ENCODE measurements at regions not wholly inside any gene's neighbourhood (a gene's known extent, or its start where the extent isn't known, plus 50 kb on each side); places are given as distances from the start of the nearest gene placed in this dataset.

DNA sequence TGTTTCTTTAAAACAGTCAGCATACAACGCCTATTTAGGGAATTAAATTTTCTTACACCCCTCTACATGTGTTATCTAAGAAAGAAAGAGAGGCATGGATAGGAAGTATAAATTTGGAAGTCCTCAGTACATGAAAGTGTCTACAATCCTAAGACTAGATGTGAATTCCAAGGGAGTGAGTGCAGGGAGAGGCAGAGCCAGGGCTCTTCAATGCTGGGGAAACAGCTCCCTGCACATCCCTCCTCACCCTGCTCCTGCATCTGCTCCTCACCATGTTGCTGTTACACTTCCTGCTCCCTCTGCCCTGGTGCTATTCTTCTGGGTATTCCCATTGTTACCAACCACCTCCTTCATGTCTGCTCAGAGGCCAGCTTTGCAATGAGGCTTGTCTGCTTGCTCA, 229.1 kb upstream of the AKR1E2 start:
- DNase-seq, result no peak
- CTCF ChIA-PET, result no interaction called here
- Histone ChIP-seq H4K20me1 (ENCODE audit: control insufficient read depth, insufficient read depth, low read length, poor library complexity, severe bottlenecking) (no peaks in the 10 kb centered on the region), H3K36me3 (replicated peaks in 1 of 2; ENCODE audit: control extremely low read depth in 1 of 2, control insufficient read depth in 1 of 2, extremely low read depth in 1 of 2, insufficient read depth in 2 of 2, low read length in 1 of 2) (no peaks in the 10 kb centered on the region), H3K4me1 (ENCODE audit: control insufficient read depth in 2 of 2, insufficient read depth in 2 of 2, low read length in 2 of 2) (no peaks in the 10 kb centered on the region), H3K79me2 (ENCODE audit: control insufficient read depth, insufficient read depth, low read length) (no peaks in the 10 kb centered on the region), H3K27ac (ENCODE audit: low read length in 2 of 2) (no peak overlapping the region), H2AFZ (ENCODE audit: insufficient read depth, low read depth, low read length, poor library complexity, severe bottlenecking) (no peak overlapping the region), H3K4me2 (replicated peaks; ENCODE audit: low read depth, low read length, poor library complexity, severe bottlenecking) (no peak overlapping the region), H3K9me3 (ENCODE audit: control extremely low read depth in 1 of 3, control insufficient read depth in 2 of 3, insufficient read depth in 1 of 3, low read length in 2 of 3) (no peaks in the 10 kb centered on the region), H3K27me3 (replicated peaks in 1 of 4; ENCODE audit: control extremely low read depth in 1 of 4, control insufficient read depth in 3 of 4, insufficient read depth in 4 of 4, low read length in 3 of 4) (no peaks in the 10 kb centered on the region), H3K4me3 (ENCODE audit: control extremely low read depth in 1 of 5, extremely low read depth in 1 of 5, insufficient read depth in 1 of 5, low read depth in 2 of 5, low read length in 4 of 5) (no peak overlapping the region), H3K9ac (ENCODE audit: low read length) (no peak overlapping the region)
- WGBS (ENCODE audit: insufficient coverage), result no CpG with 5 or more reads among the region's 1 CpG
- no peak overlapping the region for H3K27ac Mint-ChIP-seq
- POLR2A ChIA-PET, result no interaction called here
- no peaks in the 10 kb centered on the region for H3K9me3 Mint-ChIP-seq (ENCODE audit: insufficient read depth)
- TF ChIP-seq, protein P1, sequence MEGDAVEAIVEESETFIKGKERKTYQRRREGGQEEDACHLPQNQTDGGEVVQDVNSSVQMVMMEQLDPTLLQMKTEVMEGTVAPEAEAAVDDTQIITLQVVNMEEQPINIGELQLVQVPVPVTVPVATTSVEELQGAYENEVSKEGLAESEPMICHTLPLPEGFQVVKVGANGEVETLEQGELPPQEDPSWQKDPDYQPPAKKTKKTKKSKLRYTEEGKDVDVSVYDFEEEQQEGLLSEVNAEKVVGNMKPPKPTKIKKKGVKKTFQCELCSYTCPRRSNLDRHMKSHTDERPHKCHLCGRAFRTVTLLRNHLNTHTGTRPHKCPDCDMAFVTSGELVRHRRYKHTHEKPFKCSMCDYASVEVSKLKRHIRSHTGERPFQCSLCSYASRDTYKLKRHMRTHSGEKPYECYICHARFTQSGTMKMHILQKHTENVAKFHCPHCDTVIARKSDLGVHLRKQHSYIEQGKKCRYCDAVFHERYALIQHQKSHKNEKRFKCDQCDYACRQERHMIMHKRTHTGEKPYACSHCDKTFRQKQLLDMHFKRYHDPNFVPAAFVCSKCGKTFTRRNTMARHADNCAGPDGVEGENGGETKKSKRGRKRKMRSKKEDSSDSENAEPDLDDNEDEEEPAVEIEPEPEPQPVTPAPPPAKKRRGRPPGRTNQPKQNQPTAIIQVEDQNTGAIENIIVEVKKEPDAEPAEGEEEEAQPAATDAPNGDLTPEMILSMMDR (IDR thresholded peaks at IDR 0.05), result no peak
- TF ChIP-seq EZH2 (IDR thresholded peaks at IDR 0.05; ENCODE audit: borderline replicate concordance, insufficient read depth, low read depth, low read length, poor library complexity, severe bottlenecking), result no peak
- intact Hi-C loops (cut with micrococcal nuclease), result no loop called here
- ATAC-seq (ENCODE audit: low read depth), result no peak
- no peak overlapping the region for H3K4me3 Mint-ChIP-seq
- no peaks in the 10 kb centered on the region for H3K4me1 Mint-ChIP-seq
- peaks cover 4% of the 10 kb centered on the region for H3K27me3 Mint-ChIP-seq

DNA sequence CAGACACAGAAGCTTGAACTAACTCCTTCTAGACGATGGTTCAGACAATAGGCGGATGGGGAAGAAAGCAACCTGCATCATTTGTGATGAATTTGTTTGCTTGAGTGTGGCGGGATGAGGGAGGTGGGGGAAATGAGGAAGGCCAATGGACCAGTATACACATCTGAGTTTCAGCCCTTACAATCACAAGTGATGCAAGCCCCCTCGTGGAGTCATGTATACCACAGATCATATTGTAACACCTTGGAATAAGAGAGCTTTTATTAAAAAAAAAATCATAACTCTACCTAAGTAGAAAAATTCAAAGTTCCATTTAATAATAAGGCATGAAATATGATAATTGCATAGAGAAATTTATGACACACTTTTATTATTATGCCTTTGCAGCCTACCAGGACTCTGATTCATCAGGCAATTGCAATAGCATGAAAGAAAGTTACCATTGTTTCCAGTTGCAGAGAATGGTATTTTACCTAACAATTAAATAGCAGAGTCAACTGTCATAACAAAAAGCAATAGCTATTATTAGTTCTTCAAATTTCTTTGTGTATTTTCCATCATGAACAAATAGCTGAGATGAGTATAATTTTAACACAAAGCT, 230.2 kb upstream of the AKR1E2 start:
- no CpG with 5 or more reads among the region's 4 CpGs for WGBS (ENCODE audit: insufficient coverage)
- Histone ChIP-seq H3K9me3 (ENCODE audit: control extremely low read depth in 1 of 3, control insufficient read depth in 2 of 3, insufficient read depth in 1 of 3, low read length in 2 of 3) (no peaks in the 10 kb centered on the region), H3K4me3 (ENCODE audit: control extremely low read depth in 1 of 5, extremely low read depth in 1 of 5, insufficient read depth in 1 of 5, low read depth in 2 of 5, low read length in 4 of 5) (no peak overlapping the region), H4K20me1 (ENCODE audit: control insufficient read depth, insufficient read depth, low read length, poor library complexity, severe bottlenecking) (no peaks in the 10 kb centered on the region), H3K4me1 (ENCODE audit: control insufficient read depth in 2 of 2, insufficient read depth in 2 of 2, low read length in 2 of 2) (no peaks in the 10 kb centered on the region), H3K36me3 (replicated peaks in 1 of 2; ENCODE audit: control extremely low read depth in 1 of 2, control insufficient read depth in 1 of 2, extremely low read depth in 1 of 2, insufficient read depth in 2 of 2, low read length in 1 of 2) (no peaks in the 10 kb centered on the region), H3K4me2 (replicated peaks; ENCODE audit: low read depth, low read length, poor library complexity, severe bottlenecking) (no peak overlapping the region), H2AFZ (ENCODE audit: insufficient read depth, low read depth, low read length, poor library complexity, severe bottlenecking) (no peak overlapping the region), H3K27ac (ENCODE audit: low read length in 2 of 2) (no peak overlapping the region), H3K27me3 (replicated peaks in 1 of 4; ENCODE audit: control extremely low read depth in 1 of 4, control insufficient read depth in 3 of 4, insufficient read depth in 4 of 4, low read length in 3 of 4) (no peaks in the 10 kb centered on the region), H3K79me2 (ENCODE audit: control insufficient read depth, insufficient read depth, low read length) (no peaks in the 10 kb centered on the region), H3K9ac (ENCODE audit: low read length) (no peak overlapping the region)
- TF ChIP-seq, protein P1 (IDR thresholded peaks at IDR 0.05), result no peak
- TF ChIP-seq EZH2 (IDR thresholded peaks at IDR 0.05; ENCODE audit: borderline replicate concordance, insufficient read depth, low read depth, low read length, poor library complexity, severe bottlenecking), result no peak
- no peak overlapping the region for H3K27ac Mint-ChIP-seq
- CTCF ChIA-PET, result interaction anchor here (0.6 kb wide), 1 partner anchor 74 kb away, joined by 4 read pairs; no protein-coding TSS in a partner anchor
- H3K27me3 Mint-ChIP-seq, result peaks cover 4% of the 10 kb centered on the region
- DNase-seq (no peak), ATAC-seq (ENCODE audit: low read depth) (no peak)
- no peak overlapping the region for H3K4me3 Mint-ChIP-seq
- intact Hi-C loops (cut with micrococcal nuclease), result no loop called here
- no peaks in the 10 kb centered on the region for H3K4me1 Mint-ChIP-seq
- H3K9me3 Mint-ChIP-seq (ENCODE audit: insufficient read depth), result no peaks in the 10 kb centered on the region
- POLR2A ChIA-PET, result no interaction called here

All from B cell (primary cell).